NCI-H2227 treated with DMSO at 0.1 percent for 48 hours (cell line): ENCODE measurements at regions not wholly inside any gene's neighbourhood (a gene's known extent, or its start where the extent isn't known, plus 50 kb on each side); places are given as distances from the start of the nearest gene placed in this dataset.
"Not testable (repeated sequence)": the region's sequence is repeated elsewhere in the genome, so short reads cannot be mapped to it uniquely, and the experiment has no call there.

Experiments used
- DNase-seq: peaks from one replicate; lab custom pipeline; 2025; lab: John Stamatoyannopoulos, UW

- DNase-seq: no peak
These were observed 177.6 kb downstream of the JCAD start for GRCh38 chr10:29881811-29882210.

DNA sequence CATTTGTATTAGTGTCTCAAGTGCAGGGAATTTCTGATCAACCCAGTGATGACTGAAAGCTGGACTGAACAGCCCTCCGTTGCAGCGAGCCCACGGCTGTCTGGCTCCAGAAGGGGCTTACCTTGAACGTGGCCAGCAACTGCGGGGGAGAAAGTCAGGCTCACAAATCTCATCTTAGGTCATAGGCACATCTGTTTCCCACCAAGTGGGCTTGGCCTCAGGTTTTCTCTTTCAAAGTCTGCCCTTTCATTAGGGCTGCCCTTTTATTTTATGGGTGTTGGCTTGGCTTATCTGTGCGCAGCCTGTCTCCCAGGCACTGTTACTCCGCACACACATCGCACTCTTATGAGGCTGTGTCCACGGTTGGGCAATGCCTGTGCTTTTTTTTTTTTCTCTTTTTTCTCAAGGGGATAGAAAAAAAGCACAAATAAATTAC is 178.0 kb downstream of the JCAD start:
- DNase-seq: no peak

GRCh38 chr10:29880856-29881255 is 178.5 kb downstream of the JCAD start:
- DNase-seq: no peak

GRCh38 chr10:29879862-29880261 is 179.5 kb downstream of the JCAD start:
- DNase-seq: no peak

- DNase-seq: no peak
These were observed 180.9 kb downstream of the JCAD start for GRCh38 chr10:29878492-29878891.

GRCh38 chr10:29877793-29878491 is 181.4 kb downstream of the JCAD start:
- DNase-seq: no peak

- no peak for DNase-seq
These were observed 183.3 kb downstream of the JCAD start for GRCh38 chr10:29876008-29876555.

- DNase-seq: no peak
These were observed 184.6 kb downstream of the JCAD start for GRCh38 chr10:29874606-29875269.

GRCh38 chr10:29873941-29874484 is 185.4 kb downstream of the JCAD start:
- no peak for DNase-seq

DNA sequence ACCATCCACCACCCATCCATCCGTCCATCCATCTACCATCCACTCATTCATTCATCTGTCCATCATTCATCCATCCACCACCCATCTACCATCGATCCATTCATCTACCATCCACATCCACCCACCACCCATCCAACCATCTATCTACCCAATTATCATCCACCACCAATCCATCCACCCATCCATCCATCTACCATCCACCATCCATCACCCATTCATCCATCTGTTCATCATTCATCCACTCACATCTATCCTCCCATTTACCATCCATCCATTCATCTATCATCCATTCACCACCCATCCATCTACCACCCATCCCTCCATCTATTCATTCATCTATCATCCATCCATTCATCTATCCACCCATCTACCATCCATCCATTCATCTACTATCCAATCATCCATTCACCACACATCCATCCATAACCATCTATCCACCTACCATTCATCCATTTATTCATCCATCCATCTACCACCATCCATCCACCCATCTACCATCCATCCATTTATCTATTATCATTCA is 188.8 kb downstream of the JCAD start:
- DNase-seq: no peak

- DNase-seq: no peak
These were observed 189.8 kb downstream of the JCAD start for GRCh38 chr10:29869593-29869992.

DNA sequence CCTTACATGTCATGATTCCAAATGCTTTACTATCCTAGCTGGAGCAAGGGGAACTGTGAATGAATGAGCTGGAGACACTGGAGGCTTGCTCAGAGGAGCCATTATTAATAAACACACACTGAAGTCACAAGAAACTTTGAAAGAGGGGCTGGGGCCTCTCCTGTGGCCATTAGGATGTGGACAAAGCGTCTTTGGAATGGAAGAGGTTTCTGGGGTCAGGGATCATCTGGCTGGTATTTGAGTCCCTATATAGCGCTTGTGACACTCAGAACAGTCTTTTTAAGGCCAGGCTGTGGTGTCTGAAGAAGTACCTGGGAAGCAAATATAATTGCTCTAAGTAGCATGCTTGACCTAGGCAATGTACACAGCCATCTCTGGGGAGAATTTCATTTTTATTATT is 193.0 kb downstream of the JCAD start:
- DNase-seq: no peak

DNA sequence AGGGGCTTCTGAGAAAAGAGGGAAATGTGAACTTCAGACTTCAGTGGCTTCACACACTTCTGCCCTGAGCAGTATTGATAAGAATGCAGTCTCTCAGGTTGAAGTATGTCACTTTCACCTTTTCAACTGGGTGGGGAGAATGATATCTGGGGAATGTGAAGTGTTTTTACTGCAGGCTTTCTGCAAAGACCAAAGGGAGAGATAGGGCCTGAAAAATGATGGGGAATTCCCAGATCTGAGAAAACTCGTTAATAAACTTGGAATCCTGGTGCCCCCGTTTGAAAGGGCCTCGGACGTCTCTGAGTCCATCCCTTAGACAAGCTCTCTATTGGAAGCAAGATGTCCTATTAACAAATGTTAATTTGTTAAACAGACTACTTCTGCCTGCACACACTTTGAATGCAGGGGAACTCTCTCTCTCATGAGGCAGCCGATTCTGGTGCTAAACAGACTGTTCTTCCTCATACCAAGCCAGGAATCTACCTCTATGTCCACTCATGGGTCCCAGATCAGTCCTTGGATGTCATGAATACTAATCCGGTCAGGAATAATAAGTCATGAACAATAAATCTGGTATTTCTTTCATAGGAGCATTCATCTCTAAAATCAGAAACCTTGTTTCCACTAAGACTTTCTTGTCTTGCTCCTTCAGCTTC is 193.6 kb downstream of the JCAD start:
- no peak for DNase-seq

DNA sequence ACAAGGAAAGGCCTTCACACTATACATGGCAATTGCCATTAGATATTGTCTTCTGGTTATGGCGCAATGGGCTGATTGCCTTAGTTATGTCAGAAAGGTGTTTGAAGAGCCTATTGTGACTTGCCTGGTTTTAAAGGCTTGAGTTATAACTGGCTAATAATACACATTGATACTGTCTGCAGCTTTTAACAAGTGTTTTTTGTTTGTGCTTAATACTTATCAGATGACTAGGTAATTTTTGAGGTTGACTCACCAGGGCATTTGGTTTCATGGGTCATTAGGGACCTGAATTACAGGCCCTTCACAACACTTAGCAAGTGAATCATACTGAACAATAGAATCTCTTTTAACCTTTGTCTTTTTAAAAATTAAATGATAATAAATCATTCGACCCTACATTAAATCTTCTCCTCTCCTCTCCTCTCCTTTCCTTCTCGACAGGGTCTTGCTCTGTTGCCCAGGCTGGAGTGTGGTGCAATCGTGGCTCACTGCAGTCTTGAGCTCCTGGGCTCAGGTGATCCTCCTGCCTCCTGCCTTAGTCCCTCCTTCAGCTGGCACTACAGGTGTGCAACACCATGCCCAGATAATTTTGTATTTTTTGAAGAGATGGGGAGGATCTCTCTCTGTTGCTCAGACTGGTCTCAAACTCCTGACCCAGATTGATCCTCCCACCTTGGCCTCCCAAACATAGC is 196.3 kb downstream of the JCAD start:
- DNase-seq: no peak

GRCh38 chr10:29861811-29862505 is 197.4 kb downstream of the JCAD start:
- no peak for DNase-seq

DNA sequence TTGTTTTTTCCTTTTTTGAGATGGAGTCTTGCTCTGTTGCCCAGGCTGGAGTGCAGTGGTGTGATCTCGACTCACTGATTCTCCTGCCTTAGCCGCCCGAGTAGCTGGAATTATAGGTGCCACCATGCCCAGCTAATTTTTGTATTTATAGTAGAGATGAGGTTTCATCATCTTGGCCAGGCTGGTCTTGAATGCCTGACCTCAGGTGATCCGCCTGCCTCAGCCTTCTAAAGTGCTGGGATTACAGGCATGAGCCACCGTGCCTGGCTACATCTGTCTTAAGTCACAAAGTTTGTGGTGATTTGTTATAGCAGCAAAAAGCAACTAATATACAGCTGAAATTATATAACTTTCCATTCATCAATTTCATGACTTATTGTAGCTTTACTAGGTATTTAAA is 198.2 kb downstream of the JCAD start:
- DNase-seq: not testable (repeated sequence)

GRCh38 chr10:29860166-29860565 is 199.2 kb downstream of the JCAD start:
- DNase-seq: no peak

GRCh38 chr10:29859521-29860130 is 199.8 kb downstream of the JCAD start:
- DNase-seq: no peak

DNA sequence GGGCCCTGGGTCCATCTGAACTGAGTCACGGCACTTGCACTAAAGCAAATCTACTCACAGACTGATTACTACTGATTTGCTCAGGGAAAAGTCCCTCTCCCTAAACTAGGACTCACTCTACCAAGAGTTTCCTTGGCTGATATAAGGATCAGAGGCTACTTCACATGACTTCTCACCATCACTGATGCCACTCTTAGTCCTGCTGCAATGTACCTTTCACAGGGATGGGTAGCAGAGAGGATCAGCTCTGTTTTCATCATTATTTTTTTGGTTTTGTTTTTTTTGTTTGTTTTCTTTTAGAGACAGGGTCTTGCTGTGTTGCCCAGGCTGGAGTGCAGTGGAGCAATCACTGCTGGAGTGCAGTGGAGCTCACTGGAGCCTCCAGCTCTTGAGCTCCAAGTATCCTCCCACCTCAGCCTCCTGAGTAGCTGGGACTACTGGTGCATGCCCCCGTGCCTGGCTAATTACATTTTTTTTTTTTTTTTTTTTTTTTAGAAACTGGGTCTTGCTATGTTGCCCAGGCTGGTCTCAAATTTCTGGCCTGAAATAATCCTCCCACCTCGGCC is 200.6 kb downstream of the JCAD start:
- DNase-seq: no peak
